HG02623 (cell line): ENCODE measurements at regions not wholly inside any gene's neighbourhood (a gene's known extent, or its start where the extent isn't known, plus 50 kb on each side); places are given as distances from the start of the nearest gene placed in this dataset.
"Not testable (repeated sequence)": the region's sequence is repeated elsewhere in the genome, so short reads cannot be mapped to it uniquely, and the experiment has no call there.

Experiments used
- ATAC-seq: cut with Tn5 transposase; IDR thresholded peaks from one replicate; pipeline ENCODE4 v1.9.1; 2021; ENCODE audit warnings: moderate library complexity; ENCODE audit not compliant: unreplicated experiment

DNA sequence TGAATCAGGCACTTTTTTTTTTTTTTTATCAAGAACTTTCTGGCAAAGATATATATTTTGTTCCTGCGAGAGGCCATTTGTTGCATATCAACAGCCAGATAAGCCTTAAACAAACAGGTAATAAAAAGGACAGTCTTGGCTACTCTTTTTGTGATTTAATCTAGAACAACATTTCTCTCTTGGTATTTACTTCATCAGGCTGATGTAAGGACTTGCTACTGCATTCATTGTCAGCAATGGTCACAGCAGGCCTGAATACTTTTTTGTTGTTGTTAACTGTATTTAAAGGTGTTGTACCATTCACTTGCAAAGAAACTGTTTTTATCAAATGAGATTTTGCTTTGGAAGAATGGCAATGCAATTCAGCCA is 683.8 kb downstream of the IRS1 start:
- no peak for ATAC-seq

DNA sequence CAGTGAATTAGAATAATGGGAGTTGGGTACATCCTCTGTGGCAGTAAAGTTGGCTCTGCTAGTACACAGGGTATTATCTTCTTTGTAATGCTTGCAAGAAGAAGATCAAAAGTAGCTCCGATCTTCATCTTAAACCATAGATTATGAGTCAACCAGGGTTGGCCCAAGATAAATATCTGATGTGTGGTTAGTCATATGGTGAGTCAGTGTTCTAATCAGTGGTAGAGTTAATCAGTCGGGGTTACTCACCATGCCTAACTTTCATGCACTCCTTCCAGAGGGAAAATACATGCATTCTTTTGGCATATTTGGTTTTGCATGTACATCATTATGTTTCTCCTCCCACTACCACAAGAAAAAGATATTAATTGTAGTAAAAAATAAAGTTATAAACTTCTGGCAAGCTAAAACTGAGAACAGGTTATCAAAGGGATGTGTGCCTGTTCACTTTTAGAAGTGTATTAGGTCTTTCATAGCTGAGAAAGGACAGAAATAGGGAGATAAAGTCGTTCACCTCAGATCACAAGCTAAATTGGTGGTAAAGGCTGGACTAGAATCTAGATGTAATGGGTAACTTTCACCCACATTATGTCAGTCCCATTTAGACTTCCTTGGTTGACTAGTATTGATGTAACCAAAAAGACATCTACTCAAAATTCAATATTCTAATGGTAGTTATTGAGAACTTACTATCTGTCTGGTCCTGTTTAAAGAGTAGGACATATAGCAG is 684.4 kb downstream of the IRS1 start:
- no peak for ATAC-seq

DNA sequence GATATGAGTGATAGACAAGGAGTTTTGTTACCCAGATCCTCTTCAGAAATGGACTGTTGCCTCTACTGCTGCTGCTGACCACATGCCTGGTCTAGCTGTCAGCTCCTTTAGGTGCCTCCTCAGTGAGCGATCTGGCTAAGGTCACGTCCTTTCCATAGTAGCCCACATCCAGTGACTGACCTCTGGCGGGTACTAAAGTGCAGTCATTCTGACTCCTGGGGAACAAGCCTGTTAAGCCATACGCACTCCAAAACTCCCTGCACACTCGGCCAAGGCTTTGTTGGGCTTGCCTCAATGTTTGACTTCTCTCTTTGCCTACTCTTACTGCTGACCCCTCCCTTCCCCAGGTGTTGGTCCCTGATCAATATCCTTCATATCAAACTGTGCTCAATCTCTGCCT is 685.2 kb downstream of the IRS1 start:
- ATAC-seq: no peak

DNA sequence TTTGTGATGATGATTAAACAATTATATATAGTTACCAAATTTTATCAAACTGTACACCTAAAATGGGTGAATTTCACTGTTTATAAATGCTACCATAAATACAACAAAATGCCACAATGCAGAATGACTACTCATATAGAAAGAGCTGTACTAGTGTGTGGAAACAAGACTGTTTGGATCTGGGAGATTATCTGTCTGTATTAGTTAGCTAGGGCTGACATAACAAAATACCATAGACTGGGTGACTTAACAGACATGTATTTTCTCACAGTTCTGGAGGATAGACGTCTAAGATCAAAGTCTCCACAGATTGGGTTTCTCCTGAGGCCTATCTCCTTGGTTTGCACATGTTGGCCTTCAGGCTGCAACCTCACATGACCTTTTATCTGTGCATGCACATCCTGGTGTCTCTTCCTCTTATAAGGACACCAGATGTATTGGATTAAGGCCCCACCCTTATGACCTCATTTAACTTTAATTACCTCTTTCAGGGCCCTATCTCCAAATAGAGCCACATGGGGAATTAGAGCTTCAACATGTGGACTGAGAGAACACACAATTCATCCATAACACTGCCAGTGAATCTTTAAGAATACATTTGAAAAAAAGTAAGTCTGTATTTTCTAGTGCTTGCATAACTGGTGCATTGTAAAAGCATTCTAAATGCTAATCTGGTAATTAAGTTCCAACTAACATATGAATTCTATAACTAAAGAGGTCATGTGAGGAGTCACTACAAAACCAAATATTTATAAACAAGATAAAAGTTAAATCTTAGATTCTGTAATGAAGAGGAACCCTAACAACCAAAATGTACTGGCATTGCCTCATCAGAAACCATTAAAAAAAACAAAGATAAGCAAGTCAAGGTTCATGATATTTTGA is 699.6 kb downstream of the NYAP2 start:
- no peak for ATAC-seq

DNA sequence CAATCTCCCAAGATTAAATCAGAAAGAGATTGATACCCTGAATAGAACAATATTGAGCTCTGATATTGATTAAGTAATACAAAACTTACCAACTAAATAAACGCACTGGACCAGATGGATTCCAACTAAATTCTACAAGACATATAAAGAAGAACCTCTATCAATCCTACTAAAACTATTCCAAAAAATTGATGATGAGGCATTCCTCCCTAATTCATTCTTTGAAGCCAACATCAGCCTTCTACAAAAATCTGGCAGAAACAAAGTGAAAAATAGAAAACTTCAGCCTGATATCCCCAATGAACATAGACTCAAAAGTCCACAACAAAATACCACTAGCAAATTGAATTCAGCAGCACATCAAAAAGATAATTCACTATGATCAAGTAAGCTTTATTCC is 695.5 kb downstream of the NYAP2 start:
- ATAC-seq: no peak

DNA sequence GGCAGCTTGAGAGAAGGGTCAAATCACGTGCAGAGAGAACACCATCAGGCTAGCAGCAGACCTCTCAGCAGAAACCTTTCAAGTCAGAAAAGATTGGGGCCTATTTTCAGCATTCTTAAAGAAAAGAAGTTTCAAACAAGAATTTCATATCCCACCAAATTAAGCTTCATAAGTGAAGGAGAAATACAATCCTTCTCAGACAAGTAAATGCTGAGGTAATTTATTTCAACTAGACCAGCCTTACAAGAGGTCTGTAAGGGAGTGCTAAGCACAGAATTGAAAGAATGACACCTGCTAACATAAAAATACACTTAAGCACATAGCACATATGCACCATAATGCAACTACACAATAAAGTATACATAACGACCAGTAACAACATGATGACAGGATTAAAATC is 693.9 kb downstream of the NYAP2 start:
- ATAC-seq: no peak

DNA sequence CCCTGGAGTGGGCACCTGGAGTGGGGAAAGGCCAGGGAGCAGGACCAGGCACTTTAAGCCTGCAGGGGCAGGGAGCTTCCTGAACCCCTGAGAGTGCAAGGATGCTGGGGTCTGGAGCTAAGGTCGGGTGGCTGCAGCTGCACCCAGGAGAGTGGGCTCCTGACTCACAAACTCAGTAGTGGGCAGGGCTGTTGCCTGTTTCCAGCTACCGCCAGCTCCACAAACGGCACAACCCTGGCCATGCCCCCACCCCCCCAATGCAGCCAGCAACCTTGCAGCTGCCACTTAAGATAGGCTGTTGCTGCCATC is 688.8 kb downstream of the NYAP2 start:
- no peak for ATAC-seq

DNA sequence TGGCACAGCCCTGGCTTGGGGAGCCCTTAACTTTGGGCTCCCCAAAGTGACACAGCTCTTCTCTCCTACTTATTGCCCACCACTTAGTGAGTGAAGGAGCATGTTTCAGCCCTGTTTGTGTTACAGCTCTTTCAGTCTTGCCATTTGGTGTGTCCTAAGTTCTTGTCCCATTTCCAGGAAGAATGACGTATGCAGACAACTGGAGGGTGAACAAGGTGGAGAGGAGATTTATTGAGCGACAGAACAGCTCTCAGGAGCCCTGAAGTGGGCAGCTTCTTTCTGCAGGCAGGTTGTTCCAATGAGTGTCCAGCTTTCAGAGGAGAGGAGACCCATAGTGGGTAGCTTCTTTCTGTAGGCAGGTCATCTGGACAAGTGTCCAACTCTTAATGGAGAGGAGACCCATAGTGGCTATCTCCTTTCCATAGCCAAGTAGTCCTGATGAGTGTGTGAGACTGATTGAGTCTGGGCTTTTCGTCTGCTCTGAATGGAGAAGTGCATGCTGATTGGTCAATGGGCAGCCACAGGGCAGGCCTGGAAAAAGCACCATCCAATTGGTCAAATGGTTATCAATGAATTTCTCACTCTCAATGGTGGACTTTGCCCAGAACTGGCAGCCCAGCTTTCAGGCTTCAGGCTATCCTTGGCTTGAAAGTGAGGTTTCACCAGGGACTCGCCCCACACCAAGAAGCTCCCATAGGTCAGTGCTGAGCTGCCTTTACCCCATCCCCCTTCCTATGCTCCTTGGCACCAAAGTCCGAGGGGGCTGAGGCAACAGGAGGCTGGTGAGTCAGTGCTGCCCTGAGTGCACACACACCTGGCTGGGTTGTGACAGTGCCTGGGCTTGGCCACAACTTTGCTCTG is 688.2 kb downstream of the NYAP2 start:
- ATAC-seq: no peak

DNA sequence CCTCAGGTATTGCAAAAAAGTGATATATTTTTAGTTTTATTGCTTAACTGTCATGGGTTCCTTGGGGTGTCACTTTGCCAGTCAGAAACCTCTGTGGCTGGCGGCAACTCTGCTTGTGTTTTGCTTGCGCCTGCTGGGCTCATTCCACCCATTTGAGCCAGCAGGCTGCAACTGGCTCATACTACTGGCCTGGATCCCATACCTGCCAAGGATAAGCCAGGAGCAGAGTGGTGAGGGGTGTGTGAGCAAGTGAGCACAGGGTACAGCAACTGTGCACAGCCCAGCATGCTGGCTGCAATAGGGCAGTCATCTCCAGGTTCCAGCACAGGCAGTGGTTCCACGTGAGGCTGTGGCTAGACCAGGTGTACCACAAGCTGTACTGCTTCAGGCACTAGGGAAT is 687.5 kb downstream of the NYAP2 start:
- no peak for ATAC-seq

DNA sequence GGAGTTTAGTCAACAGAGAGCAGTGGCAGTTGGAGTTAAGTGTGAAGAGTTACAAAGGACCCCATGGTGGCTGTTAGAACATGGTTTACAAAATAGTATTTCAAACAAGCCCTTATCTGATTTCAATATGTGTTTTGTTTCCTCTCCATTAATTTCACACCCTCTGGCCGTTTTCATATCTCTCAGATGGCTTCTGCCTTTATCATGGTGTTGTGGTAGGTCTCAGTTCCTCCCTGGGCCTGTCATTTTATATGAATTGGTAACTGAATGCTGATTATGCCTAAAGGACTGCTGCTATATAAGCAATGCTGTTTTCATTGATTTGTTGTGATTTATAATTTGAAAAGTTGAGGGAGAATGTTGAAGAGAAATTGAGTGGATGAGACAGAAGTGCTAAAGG is 686.7 kb downstream of the NYAP2 start:
- no peak for ATAC-seq

DNA sequence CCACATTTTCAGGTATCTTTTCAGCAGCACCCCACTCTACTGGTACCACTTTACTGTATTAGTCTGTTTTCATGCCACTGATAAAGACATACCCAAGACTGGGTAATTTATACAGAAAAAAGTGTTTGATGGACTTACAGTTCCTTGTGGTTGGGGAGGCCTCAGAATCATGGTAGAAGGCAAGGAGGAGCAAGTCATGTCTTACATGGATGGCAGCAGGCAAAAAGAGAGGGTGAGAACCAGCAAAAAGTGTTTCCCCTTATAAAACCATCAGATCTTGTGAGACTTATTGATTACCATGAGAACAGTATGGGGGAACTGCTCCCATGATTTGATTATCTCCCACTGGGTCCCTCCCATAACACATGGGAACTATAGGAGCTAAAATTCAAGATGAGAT is 685.9 kb downstream of the NYAP2 start:
- not testable (repeated sequence) for ATAC-seq

DNA sequence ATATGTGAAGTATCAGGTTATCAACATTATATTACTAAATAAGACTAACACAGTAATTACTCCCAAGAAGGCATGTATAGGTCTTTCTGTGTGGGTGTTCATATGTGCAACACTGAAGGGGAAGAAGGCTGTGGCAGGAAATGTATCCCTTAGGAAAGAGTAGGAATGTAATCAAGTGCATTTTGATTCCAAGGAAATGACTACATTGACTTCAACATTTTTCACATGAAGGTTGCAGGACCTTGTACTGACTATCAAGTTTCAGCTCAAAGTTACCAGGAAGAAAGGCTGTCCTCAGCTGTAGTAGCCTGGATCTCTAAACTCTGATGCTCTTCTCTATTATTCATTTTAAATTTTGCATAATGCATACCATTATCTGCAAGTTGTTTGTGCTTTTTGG is 680.8 kb downstream of the NYAP2 start:
- ATAC-seq: no peak

DNA sequence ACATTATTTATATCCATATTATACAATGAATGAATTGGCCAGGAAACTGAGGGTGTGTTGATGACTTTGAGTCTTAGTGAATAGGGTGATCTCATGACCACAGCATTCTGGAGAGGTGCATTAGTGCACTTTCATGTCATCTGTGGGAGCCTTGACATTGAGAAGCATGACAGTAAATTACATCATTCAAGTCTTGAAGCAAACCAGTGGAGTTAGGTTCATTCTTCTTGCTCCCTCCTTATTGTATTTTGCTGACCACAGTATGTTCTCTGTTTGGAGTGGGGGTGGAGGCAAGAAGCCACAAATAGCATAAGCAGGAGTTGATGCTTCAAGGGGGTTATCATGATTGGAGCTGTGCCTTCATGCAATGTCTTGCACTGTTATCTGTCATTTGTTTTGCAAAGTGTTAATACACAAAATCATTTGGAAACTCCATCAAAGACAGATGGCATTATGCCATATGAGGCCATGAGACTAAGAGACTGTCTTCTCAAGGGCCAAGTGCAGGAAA is 680.2 kb downstream of the NYAP2 start:
- ATAC-seq: no peak

DNA sequence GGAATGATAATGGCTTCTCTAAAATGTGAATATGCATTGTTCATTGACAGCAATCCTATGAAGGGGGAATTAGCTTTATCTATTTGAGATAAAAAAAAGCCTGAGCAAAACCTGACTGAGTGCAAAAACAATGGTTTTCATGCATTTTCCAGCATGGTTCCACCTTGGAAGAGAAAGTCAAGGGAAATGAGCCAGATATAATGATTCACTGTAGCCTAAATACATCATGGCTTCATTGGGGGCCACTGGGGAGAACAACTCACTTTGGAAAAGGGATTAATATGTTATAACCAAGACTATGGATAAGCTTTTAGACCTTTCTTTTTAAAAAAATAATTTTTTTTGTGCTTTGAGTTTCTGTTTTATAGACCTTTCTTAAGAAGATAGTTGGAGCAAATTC is 679.7 kb downstream of the NYAP2 start:
- ATAC-seq: no peak

DNA sequence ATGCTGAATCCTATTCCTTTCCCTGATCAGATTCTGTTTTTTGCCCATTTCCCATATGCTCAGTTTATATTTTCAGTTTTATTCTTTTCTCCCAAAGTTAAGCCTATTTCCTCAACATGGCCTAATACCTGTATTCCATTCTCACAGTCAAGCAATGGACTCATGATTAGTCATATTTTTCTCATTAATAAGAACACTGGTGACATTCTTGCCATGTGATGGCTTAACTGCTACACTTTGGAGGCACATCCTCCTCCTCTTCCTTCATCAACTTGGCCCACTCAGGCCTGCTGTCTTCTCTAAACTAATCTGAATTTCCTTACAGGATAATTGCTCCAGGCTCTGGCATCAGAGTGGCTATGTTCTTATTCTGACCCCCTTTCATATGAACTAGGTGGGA is 679.2 kb downstream of the NYAP2 start:
- no peak for ATAC-seq

DNA sequence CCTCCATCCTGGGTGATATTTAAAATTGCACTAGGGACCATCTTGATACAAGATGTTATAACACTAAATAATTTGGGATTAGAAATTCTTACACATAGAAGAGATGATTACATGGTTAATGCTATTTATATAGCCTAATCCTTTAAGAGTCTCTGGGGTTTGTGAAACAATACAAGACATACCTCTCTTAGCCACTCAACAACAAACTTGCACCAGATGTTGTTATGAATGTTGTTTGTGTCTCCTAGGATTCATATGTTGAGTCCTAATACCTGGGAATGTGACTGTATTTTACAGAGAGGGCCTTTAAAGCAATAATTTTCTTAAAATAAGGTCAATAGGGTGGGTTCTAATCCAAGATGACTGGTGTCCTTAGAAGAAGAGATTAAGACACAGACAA is 678.3 kb downstream of the NYAP2 start:
- no peak for ATAC-seq

DNA sequence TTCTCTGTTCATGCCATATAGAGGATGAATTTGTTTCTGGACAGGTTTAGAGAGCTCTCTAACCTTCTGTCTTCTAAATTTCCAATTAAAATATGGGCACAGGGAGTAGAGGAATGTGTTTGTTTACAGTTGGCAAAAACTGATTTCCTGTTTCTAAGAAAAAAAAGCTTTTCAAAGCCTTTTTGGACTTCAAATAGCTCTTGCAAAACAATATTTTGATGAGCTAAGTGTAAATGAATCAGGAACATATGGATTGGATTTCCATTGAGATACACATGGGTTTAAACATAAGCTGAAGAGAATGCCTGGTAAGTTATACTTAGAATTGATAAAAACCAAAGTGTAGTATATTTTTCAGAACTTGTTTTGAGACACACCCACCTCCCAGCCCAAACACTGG is 677.5 kb downstream of the NYAP2 start:
- ATAC-seq: no peak

DNA sequence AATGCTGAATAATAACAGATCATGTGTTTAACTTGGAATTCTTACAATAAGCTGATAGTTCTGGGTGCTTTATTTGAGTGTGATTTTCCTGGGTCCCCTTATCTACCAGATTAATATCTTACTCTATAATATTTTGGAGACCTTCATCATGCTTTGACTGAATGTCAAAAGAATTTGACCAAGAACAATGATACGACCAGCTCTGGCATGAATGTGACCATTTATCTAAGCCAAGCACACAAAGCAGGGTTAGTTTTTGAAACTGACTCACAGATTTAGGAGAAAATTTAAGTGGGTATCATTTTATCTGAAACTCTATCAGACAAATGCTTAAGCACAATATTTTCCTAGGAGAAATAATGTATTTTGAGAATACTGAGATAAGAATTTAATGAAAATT is 677.0 kb downstream of the NYAP2 start:
- ATAC-seq: no peak

DNA sequence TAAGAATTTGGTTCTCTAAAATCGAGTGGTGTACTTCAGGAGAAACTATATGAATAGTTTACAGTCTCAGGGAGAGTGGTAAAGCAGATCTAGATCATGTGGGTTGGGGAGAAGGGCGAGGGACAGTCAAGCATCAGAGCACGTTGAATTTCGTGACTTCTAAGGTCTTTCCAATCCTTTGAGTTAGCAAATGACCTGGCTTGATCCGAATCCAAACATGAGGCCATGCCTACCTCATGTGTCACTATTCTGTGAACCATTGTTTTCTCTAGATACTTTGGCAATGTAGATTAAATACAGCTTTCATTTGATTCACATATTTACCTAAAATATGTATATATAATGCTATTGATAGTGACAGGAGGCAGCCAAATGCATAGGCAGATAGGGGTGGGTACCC is 674.9 kb downstream of the NYAP2 start:
- no peak for ATAC-seq

DNA sequence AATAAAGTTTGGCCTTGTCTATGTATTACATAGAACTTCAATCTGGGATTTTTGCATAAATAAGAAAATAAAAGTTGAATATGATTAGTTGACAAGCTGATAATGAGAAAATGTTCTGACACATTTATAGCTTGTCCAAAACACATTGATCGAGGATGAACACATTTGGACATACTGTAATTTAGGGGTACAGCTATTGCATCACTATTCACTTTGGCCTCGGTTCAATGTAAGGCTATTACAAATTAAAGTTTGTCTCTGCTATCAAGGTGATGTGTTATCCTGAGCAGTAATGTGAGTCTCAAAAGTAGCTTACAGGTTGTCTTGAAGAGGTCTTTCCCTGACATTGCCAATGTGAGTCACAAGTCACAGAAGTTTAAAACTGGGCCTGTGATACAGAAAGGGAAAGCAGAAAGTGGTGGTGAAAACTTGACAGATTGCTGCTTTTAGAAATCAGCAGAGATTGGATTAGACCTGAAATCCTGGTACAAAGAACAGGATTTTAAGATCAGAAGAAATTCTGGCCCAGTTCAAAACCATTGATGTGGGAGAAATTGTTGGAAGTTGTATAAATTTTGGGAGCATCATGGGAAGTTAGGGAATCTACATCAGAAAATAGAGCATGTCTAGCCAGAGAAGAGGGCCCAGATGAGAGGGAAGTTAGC is 674.1 kb downstream of the NYAP2 start:
- ATAC-seq: no peak

DNA sequence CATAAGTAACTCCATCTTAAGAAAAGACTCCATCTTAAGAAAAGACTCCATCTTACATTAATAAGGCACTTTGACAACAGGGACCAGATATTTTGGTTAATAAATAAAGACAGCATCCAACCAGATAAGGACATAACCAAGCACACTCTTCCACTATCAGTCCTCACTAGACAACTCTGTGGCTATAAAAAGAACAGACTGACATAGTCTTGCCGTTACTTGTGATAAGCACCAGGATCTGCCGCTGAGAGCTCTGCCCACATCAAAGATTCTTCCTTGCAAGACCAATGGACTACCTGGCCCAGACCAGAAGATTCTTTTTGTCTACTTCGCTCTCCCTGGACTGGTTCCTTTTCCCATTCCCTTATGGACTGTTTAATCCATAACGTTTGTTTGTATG is 667.4 kb downstream of the NYAP2 start:
- ATAC-seq: no peak
